GM18517 (cell line): ENCODE measurements at regions not wholly inside any gene's neighbourhood (a gene's known extent, or its start where the extent isn't known, plus 50 kb on each side); places are given as distances from the start of the nearest gene placed in this dataset.
"Not testable (repeated sequence)": the region's sequence is repeated elsewhere in the genome, so short reads cannot be mapped to it uniquely, and the experiment has no call there.

Experiments
- ATAC-seq: cut with Tn5 transposase; IDR thresholded peaks from one replicate; pipeline ENCODE4 v1.9.1; 2021; ENCODE audit warnings: mild to moderate bottlenecking, moderate library complexity; ENCODE audit not compliant: unreplicated experiment

DNA sequence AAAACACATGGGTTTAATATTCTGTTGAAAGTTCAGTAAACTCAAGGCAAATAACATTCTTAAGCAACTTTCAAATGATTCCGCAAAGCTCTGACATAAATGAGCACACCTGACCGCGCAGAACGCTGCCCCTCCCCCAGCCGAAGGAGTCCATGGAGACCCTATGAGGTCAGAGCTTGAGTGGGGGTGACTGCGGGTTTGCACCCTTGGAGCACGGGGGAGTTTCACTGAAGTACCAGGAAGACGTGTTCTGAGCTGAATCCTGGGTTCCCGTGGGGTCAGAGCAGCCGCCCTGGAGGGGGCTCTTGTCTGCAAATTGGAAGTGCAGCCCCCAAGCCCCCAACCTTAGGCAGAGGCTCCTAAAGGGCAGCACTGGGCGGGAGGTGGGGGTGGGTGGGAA, 324.1 kb upstream of the SFSWAP start:
- ATAC-seq: no peak

DNA sequence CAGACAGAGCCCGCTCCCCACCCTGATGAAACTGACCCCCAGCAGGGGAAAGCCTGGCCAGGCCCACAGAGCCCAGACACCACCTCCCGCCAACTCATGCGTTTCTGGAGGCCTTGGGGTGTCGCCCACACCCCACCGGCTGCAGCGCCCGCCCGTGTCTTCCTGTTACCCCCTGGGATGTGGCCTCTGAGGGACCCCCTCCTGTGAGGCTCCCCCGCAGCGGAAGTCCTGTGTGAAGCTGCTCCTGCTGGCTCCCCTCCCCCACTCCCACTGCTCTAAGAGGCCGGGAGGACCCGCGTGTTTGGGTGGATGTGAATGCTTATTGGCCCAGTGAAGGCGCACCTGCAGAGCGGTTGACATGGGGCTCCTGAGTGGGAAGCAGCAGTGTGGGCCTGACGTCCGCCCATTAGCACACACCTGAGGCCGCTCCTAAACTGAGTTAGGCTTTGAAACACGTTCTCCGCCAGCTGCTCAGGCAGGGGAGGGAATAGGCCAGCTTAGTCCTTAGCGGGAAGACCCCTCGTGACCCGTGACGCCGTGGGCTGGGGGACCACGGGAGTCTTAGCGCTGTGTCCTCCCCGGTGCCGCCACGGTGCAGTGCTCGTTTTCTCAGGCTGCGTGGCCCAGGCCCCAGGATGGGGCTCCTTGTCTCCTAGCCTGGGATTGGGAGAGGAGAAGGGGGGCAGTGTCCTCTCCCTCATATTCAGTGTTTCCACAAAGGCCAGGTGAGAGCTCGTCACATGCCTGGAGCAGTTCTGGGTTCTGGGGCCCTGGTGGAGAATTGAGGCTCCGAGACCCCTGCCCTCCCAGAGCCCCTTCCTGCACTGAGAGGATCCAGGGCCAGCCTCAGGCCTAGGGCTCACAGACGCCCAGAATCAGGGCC, 323.4 kb upstream of the SFSWAP start:
- no peak for ATAC-seq

DNA sequence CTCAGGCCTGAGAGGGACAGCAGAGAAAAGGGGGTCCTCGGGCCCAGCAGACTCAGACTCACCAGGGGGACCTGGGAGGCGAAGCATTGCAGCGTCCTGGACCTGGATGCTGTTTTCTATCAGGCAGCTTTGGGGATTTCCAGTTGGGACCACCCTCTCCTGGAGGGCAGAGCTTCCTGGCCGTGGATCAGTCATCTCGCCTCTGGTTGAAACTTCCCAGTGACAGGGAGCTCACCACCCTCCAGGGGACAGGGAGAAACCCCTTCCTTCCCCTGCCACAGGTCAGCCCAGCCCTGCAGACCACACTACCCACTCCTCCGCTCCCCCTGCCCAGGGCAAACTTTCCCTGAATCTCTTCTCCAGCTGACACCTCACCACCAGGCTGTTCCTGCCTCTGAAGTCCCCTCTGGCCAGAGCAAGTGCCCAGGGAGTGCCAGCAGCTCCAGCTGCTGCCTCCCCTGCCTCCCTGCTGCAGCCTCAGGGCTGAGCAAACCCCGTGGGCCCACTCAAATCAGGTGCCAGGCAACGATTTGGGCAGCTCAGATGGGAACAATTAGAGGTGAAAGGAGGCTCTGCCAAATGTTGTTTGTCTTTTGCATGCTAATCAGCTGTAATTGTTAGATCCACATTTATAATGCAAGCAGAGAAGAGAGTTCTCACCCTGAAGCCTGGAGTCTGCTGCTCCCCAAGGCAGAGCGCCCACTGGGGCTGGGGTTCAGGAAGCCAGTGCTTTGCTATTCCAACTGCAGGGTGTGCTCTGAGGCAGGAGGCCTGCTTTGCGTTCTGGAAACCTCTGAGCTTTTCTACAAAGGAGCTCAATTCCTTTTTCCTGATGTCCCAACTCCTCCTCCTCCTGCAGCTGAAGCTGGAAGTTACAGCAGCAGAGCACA, 322.5 kb upstream of the SFSWAP start:
- ATAC-seq: not testable (repeated sequence)

DNA sequence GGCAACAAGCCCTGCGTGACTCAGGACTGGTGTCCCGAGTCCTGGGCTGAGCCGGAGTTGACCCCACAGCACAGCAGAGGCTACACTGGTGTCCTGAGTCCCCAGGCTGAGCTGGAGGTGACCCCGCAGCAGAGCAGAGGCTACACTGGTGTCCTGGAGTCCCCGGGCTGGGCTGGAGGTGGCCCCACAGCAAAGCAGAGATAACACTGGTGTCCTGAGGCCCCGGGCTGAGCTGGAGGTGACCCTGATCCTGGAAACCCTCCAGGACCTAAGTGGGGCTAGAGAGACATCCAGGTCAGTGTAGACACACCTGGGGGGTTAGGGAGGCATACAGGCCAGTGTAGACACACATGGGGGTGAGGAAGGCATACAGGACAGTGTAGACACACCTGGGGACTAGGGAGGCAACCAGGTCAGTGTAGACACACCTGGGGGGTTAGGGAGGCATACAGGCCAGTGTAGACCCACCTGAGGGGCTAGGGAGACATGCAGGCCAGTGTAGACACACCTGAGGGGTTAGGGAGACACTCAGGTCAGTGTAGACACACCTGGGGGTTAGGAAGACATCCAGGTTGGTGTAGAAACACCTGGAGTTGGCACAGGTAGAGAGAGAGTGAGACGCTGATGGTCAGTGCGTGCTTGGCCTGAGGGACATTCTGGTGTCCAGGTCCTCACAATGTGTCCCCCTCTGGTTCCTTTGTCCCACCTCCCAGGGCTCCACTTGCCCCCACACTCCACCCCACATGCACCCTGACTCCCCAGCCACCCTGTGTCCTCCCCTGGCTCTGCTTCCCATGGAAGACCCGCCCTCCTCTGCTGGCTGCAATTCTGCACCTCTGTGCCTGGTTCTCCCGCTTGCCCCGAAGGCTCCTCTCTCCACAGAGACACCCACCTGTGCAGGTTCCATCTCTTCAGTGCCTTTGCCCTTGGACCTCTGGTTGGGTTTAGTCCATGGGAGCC, 321.6 kb upstream of the SFSWAP start:
- ATAC-seq: no peak

DNA sequence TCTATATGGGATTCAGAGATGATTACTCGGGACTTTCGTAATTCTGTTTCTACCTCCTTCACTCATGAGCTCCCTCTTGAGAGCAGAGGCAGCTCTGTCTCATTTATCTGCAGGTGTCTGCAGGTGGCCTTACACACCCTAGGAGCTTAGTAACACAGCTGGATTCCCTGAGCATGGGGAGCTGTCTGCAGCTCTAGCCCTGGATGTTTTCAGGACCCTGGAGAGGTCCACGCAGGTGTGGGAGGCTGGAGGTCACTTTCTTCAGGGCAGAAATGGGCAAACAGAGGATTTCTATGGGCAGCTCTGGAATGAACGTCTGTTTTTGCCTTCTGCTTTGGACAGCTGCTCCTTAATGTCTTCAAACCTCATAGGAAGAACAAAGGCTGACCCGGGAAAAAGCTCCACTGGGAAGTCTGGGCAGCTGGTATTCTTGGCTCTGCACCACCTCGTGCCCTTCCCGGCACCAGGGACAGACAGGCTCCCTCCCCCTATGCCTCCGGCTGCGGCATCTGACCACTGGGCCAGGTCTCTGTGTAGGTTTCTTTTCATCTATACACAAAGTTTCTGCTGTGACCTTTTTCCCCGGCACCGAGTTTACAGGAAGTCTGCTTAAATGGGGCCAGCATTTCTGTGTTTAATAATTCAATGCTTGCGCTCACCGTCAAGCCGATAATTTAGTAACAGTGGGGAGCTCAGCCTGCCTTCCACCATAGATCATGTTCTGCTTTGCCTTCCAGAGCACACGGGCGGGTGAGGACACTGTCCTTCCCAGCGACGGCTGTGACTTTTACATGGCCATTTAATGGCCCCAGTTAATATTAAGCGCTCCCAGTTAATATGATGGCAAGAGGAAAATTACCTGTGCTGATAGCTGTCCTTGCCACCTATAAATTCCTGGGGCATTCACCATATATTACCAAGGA, 320.2 kb upstream of the SFSWAP start:
- ATAC-seq: no peak

DNA sequence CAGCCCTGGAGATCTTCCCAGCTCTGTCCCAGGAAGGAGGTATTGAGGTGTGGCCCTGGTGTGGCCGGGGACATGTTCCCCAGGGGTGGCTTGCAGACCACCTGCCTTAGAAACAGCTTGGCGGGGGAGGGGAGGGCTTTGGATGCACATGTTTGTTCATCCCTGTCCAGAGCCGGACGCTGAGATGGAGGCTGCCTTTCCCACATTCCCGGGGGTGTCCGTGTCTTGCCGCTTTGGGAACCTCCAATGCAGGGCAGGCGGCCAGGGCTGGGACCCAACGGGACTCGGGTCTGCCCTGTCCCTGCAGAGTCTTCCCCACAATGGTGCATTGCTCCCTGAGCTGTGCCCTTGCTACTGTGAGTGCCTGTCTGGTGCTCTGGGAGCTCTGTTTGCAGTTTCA, 319.5 kb upstream of the SFSWAP start:
- no peak for ATAC-seq

DNA sequence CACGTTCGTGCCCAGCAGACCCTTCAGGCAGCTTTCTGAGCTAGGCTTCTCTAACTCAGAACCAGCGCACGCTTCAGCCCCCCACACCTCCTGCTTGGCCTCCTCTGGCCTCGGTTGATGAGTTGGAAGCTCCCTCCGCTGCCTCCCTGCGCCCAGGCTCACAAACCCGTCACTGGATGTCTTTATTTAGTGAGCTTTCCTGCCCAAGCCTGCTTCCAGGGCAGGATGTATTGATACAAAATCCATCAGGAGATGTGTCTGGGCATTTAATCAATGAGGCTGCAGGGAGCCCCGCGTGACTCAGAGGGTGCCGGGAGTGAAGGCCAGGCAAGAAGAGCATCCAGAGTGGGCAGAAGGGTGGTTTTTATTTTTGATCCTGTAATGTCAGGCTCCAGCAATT, 316.1 kb upstream of the SFSWAP start:
- ATAC-seq: not testable (repeated sequence)

DNA sequence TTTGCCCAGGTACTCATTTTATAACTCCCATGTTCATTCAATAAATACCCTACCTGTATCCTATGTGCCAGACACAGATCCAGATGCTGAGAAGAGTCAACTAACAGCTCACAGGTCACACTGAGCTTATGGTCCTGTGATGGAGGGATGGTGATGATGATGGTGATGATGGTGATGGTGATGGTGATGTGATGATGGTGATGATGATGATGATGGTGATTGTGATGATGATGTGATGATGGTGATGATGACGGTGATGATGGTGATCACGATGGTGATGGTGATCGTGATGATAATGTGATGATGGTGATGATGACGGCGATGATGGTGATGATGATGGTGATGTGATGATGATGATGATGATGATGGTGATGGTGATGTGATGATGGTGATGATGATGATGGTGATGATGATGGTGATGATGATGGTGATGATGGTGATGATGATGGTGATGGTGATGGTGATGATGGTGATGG, 315.6 kb upstream of the SFSWAP start:
- not testable (repeated sequence) for ATAC-seq

DNA sequence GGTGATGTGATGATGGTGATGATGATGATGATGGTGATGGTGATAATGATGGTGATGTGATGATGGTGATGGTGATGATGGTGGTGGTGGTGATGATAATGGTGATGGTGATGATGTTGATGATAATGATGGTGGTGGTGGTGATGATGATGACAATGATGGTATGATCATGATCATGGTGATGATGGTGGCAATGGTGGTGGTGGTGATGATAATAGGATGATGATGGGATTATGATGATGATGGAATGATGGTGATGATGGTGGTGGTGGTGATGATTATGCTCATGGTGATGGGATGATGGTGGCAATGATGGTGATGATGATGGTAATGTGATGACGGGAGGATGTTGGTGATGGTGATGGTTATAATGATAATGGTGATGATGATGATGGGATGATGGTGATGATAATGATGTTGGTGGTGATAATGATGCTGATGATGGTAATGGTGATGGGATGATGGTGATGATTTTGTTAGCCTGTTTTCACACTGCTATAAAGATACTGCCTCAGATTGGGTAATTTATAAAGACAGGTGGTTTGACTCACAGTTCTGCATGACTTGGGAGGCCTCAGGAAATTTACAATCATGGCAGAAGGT, 314.8 kb upstream of the SFSWAP start:
- no peak for ATAC-seq

DNA sequence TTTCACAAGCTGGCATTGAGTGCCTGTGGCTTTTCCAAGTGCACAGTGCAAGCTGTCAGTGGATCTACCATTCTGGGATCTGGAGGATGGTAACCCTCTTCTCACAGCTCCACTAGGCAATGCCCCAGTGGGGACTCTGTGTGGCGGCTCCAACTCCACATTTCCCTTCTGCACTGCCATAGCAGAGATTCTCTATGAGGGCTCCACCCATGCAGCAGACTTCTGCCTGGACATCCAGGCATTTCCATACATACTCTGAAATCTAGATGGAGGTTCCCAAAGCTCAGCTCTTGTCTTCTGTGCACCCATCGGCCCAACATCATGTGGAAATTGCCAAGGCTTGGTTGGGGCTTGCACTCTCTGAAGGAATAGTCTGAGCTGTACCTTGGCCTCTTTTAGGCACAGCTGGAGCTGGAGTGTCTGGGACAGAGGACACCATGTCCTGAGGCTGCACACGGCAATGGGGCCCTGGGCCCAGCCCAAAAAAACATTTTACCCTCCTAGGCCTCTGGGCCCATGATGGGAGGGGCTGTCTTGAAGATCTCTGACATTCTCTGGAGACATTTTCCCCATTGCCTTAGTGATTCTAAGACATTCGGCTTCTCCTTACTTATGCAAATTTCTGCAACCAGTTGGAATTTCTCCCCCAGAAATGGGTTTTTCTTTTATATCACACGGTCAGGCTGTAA, 313.3 kb upstream of the SFSWAP start:
- ATAC-seq: no peak

DNA sequence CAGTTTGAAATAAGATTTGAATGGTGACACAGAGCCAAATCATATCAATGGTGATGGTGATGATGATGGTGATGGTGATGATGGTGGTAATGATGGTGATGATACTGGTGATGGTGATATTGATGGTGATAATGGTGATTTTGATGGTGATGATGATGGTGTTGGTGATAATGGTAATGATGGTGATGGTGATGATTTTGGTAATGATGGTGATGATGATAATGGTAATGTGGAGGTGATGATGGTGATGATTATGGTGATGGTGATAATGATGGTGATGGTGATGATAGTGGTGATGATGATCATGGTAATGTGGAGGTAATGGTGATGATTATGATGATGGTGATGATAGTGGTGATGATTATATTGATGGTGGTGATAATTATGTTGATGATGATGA, 311.9 kb upstream of the SFSWAP start:
- no peak for ATAC-seq

DNA sequence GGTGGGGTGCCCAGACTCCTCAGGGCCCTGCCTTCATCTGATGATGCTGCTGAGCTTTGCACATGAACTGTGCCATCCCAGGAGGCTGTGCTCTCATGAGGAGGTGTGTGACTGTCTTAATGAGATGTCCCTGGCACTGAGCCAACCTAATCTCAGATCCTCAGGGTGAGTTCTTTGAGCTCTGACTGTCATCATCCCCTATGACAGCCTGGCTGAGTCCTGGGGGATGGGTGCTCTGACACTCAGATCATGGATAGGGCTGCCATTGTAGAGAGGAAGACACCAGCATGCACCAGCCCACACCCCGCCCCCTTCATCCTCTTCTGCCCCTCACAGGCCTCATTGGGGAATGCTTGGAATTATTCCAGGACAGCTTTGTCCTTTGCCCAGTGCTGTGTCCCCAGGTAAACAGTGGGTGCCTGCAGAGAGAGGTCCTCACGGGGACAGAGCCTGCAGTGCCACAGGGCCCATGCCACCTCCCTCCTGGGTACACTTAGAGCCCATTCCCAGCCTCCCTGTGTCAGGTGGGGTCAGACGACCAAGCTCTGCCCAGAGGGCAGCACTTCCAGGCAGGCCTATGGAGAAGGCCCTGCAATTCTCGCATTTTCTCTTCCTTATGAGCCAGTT, 310.1 kb upstream of the SFSWAP start:
- ATAC-seq: not testable (repeated sequence)

DNA sequence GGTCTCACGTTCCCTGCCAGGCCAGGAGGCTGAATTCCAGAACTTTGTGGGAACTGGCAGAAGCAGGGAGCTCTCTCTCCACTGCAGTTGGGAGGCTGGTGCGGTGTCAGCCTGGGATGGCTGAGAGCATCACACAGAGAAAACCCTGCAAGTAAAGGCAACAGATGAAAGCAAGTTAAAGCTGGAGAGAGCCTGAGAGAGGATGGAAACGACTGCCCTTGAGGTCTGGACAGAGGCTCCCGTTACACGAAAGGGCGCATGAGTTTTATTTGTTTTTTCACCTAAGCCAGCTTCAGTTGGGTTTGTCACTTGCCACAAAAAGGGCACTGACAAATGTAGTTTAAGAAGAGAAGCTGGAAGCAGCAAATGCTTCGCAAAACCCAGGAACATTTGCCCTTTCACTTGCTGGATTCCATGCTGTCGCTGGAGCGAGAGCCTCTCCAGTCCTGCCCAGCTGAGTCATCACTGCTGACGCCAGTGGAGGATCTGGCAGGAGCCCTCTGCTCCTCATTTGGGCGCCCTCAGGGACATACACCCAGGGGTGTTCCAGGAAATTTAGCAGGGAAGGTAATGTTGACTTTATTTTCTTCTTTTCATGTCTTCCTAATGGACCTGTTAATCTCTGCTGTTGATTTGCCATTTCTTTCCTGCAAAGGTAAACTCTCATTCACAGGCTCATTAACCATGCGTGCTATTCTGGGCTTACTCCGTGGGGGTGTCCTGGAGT, 308.8 kb upstream of the SFSWAP start:
- not testable (repeated sequence) for ATAC-seq

DNA sequence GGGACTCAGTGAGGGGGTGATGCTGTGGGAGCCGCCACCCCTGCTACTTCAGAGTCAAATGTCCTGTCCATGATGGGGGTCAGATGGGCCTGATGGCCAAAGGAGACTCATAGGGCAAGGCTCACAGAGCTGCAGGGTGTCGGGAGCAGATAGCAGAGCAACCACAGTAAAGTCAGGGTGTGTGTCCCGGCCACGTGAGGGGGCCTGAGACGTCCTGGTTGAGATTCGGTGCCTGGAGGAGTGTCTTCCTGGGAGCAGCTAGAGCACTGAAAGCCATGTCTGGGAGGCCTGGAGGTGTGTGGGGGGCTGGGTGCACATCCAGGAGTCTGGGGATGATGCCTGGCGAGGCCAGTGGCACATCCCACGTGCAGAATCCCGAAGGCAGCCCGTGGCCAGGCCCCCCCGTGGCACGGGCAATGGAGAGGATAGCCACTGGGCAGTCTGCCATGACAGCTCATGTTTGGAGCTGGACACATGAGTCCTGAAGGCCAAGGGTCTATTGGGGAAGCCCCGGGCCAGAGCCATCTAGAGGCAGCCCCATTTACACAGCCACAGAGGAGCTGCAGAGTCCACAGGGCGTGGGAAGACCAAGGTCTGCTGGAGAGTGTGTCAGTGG, 308.0 kb upstream of the SFSWAP start:
- no peak for ATAC-seq

DNA sequence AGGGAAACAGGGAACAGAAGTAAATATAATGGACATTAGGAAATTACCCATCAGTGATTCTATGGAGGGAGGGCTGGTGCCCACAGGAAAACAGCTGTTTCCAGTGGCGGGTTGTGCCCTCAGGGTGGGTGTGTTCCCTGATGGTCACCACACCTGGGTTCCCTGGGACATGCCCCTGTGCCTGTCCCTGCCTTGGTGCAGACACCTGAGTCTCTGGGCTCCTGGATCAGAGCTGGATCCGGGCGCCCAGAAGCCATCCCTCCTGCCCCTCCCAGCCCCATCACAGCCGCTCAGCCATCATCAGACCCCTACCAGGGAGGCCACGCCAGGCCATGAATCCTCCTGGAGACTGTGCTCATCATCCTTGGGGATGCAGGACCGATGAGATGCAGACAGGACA, 307.2 kb upstream of the SFSWAP start:
- no peak for ATAC-seq

DNA sequence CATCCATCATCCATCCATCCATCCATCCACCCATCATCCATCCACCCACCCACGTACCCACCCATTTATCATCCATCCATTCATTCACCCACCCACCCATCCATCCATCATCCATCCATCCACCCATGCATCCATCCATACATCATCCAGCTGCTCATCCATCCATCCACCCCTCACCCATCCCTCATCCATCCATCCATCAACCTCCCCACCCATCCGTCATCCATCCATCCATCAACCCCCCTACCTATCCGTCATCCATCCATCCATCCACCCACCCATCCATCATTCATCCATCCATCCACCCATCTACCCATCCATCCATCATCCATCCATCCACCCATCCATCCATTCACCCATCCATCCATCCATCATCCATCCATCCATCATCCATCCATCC, 306.2 kb upstream of the SFSWAP start:
- no peak for ATAC-seq
